CD4-positive, alpha-beta T cell treated with Interferon alpha-2 for 1 hour (primary cell): ENCODE measurements at regions not wholly inside any gene's neighbourhood (a gene's known extent, or its start where the extent isn't known, plus 50 kb on each side); places are given as distances from the start of the nearest gene placed in this dataset.
"Not testable (repeated sequence)": the region's sequence is repeated elsewhere in the genome, so short reads cannot be mapped to it uniquely, and the experiment has no call there.

Experiments used
- DNase-seq, 2 donors: peaks; one replicate each; pipeline ENCODE4 v3.0.0-alpha.2; 2020 to 2022

- DNase-seq: no peak
Measured at GRCh38 chr12:83514372-83514771, 827.7 kb downstream of the TMTC2 start.

DNA sequence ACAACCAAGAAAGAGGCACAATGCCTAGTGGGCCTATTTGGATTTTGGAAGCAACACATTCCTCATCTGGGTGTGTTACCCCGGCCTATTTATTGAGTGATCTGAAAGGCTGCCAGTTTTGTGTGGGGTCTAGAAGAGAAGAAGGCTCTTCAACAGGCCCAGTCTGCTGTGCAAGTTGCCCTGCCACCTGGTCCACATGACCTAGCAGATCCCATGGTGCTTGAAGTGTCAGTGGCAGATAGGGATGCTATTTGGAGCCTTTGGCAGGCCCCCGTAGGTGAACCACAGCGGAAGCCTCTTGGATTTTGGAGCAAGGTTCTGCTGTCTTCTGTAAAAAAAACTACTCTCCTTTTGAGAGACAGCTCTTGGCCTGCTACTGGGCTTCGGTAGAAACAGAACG, 820.1 kb downstream of the TMTC2 start:
- DNase-seq: no peak

GRCh38 chr12:83505586-83505985, 818.9 kb downstream of the TMTC2 start:
- DNase-seq: no peak

- not testable (repeated sequence) for DNase-seq
Measured at GRCh38 chr12:83499894-83500293, 813.2 kb downstream of the TMTC2 start.

DNA sequence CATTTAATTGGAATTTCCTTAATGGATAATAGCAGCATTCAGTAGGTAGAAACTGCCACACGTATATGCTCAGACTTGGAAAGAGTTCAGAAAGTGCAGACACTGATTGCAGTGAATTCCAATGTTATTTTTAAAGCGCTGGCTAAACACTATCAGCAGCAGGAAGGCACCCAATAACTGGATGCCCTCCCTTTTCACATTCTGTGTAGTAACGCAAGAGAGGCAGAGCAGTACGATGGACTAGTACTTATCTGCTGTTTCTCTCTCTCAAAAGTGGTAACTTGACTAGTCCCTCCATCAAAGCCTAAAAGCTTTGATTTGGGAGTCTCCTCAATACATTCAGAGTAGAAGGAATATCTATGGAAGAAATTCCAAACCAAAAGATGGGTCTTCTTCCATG, 791.0 kb downstream of the TMTC2 start:
- no peak for DNase-seq

- DNase-seq: no peak
Measured at GRCh38 chr12:83476695-83477690, 790.3 kb downstream of the TMTC2 start.

DNA sequence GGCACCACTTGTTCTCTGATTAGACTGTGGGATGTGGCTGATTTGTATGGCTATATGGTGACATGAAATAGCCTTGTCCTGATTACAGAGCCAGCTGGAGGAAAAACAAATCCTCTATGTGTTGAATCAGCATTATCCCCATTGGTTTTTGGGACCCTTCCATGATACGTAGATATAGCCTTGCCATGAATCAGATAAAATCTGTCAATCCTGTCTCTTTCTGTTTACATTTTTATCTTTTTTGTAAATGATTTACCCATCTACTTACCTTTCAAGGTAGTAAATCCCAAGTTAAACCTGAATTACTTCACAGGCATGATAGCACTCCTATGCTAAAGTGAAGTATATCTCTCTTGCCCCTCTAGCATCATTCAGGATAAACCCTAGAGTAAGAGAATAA, 789.3 kb downstream of the TMTC2 start:
- no peak for DNase-seq

DNA sequence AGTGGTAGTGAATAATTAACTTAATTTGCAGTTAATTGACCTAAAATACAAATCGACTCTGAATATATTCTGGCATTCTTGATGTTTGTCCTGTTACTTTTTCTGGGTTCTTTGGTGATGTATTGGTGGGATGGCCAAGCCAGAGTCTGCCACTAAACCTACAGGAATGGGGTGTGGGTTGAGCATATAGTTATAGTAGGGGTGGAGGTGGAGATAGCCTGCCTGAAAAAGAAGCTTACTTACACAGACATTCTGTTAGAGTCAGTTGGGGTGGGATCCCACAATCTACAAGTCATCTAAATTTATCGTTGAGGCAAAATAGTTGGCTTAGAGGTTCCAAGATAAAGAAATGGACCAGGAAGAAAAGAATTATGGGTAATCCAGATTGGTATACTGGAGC, 787.7 kb downstream of the TMTC2 start:
- DNase-seq: no peak

GRCh38 chr12:83473408-83474095, 786.8 kb downstream of the TMTC2 start:
- no peak for DNase-seq

GRCh38 chr12:83472772-83473171, 786.1 kb downstream of the TMTC2 start:
- no peak for DNase-seq

- no peak for DNase-seq
Measured at GRCh38 chr12:83472350-83472749, 785.6 kb downstream of the TMTC2 start.

- no peak for DNase-seq
Measured at GRCh38 chr12:83471341-83471740, 784.6 kb downstream of the TMTC2 start.

- DNase-seq: no peak
Measured at GRCh38 chr12:83470749-83471148, 784.0 kb downstream of the TMTC2 start.

DNA sequence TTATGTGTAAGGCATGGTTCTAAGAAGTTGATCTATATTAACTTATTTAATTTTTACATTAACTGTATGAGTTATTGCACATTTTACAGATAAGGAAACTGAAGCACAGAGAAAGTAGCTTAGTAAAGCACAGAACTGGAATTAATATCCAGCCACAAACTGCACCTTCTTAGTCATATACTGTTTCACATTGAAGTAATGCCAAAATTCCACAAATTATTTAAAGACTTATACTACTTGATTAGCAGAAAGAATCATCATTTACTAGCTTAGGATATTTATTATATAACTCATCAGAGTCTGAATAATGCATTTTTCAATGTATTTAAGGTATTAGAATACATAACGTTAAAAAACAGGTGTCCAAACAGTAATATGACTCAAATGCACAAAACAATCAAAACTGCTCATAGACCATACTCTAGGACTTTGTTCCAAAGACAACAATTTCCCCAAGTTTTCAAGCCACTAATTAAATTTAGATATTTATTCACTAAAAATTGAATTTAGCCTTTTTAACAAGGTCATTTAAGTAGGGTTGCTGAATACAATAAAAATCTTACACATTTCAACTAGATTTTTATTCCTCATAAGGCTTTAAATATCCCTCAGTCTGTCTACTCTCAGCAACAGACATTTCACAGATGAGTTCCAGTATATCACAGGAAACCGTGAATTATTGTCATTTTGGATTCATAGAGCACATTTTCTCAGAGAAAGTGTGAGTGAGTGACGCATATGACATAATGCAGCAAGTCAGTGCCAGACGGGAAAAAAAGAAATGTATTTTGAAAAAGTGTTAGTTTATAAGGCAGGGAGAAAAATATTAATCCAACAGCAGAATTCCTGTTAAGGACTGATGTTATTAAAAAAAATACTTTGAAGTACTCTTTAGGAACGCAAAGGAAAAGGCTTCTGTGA, 782.5 kb downstream of the TMTC2 start:
- no peak for DNase-seq

DNA sequence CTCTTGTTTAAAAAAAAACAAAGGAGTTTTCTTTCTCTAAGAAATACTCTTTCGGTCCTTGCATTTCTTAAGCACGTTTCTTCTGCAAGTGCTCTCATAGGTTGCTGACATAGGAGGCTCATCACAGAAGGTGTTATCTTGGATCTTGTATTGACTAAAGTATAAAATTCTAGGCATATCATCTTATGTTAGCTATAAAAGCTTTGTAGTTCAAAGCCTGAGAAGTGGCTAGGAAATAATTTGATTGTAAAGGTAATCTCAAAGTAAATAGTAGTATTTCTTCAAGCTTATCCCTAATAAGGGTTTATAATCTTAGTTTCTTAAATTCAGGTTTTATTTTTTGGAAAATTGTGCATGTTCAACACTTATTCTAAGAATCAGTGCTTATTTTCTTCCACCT, 778.9 kb downstream of the TMTC2 start:
- no peak for DNase-seq

- no peak for DNase-seq
Measured at GRCh38 chr12:83462419-83462818, 775.7 kb downstream of the TMTC2 start.

GRCh38 chr12:83461336-83461935, 774.7 kb downstream of the TMTC2 start:
- no peak for DNase-seq

- no peak for DNase-seq
Measured at GRCh38 chr12:83451189-83451588, 764.5 kb downstream of the TMTC2 start.

DNA sequence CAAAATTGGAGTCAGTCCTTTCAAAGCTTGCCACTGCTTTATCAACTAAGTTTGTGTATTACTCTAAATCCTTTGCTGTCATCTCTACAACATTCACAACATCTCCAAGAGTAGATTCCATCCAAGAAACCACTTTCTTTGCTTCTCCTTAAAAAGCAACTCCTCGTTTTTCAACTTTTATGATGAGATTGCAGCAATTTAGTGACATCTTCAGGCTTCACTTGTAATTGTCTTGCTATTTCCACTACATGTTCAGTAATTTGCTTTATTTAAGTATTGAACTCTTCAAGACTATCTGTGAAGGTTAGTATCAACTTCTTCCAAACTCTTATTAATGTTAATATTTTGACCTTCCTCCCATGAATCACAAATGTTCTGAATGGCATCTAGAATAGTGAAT, 747.9 kb downstream of the TMTC2 start:
- DNase-seq: no peak

- DNase-seq: no peak
Measured at GRCh38 chr12:83432176-83432719, 745.5 kb downstream of the TMTC2 start.

GRCh38 chr12:83427586-83428136, 741.0 kb downstream of the TMTC2 start:
- DNase-seq: not testable (repeated sequence)

- DNase-seq: no peak
Measured at GRCh38 chr12:83414981-83415380, 728.3 kb downstream of the TMTC2 start.
